ENCODE measurements at regions not wholly inside any gene's neighbourhood (a gene's known extent, or its start where the extent isn't known, plus 50 kb on each side); places are given as distances from the start of the nearest gene placed in this dataset.

DNA sequence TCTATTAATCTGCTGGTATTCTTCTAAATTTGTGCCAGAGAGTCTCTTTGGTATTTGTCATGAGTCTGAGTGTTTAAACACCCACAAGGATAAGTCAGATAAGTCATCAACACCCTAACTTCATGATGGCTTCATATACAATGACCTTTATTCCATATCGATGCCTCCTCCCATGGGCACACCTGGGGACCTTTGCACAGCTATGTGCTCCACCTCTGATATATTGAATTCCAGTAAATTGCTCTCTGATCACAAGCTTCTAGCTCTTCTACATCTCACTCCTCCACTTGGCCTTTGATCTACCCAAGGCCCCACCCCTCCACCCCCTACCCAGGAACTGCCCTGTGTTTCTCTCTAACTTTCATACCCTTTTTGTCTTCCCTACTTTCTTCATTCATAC is 102.7 kb upstream of the MIER3 start:
- H3K9me3 ChIP-seq (ENCODE audit: low read length): no peaks in the 10 kb centered on the region
- H3K27ac ChIP-seq (ENCODE audit: low read depth, low read length, poor library complexity, severe bottlenecking): no peak overlapping the region
- no peaks in the 10 kb centered on the region for H3K79me2 ChIP-seq (ENCODE audit: insufficient read depth, low read length)
- no peaks in the 10 kb centered on the region for H4K20me1 ChIP-seq (ENCODE audit: insufficient read depth, low read length)
- H3K9ac ChIP-seq (ENCODE audit: low read length): no peak overlapping the region
- H3K9me2 ChIP-seq (ENCODE audit: low read depth, low read length): no peaks in the 10 kb centered on the region
- TF ChIP-seq, protein P1, sequence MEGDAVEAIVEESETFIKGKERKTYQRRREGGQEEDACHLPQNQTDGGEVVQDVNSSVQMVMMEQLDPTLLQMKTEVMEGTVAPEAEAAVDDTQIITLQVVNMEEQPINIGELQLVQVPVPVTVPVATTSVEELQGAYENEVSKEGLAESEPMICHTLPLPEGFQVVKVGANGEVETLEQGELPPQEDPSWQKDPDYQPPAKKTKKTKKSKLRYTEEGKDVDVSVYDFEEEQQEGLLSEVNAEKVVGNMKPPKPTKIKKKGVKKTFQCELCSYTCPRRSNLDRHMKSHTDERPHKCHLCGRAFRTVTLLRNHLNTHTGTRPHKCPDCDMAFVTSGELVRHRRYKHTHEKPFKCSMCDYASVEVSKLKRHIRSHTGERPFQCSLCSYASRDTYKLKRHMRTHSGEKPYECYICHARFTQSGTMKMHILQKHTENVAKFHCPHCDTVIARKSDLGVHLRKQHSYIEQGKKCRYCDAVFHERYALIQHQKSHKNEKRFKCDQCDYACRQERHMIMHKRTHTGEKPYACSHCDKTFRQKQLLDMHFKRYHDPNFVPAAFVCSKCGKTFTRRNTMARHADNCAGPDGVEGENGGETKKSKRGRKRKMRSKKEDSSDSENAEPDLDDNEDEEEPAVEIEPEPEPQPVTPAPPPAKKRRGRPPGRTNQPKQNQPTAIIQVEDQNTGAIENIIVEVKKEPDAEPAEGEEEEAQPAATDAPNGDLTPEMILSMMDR (IDR thresholded peaks at IDR 0.05; ENCODE audit: low read length): no peak
- TF ChIP-seq EZH2 (IDR thresholded peaks at IDR 0.05; ENCODE audit: borderline replicate concordance, low read length): no peak
- no peaks in the 10 kb centered on the region for H3K27me3 ChIP-seq (ENCODE audit: insufficient read depth, low read length)
- H2AFZ ChIP-seq (ENCODE audit: low read length): no peak overlapping the region
- no peaks in the 10 kb centered on the region for H3K36me3 ChIP-seq (ENCODE audit: insufficient read depth, low read length)
- no peaks in the 10 kb centered on the region for H3K4me1 ChIP-seq (ENCODE audit: insufficient read depth, low read length, severe bottlenecking)
- H3K4me2 ChIP-seq (ENCODE audit: low read length): no peak overlapping the region
- no peak overlapping the region for H3K4me3 ChIP-seq (ENCODE audit: low read depth, low read length, poor library complexity, severe bottlenecking)
- no peaks in the 10 kb centered on the region for H3F3A ChIP-seq (ENCODE audit: insufficient read depth, low read length)

DNA sequence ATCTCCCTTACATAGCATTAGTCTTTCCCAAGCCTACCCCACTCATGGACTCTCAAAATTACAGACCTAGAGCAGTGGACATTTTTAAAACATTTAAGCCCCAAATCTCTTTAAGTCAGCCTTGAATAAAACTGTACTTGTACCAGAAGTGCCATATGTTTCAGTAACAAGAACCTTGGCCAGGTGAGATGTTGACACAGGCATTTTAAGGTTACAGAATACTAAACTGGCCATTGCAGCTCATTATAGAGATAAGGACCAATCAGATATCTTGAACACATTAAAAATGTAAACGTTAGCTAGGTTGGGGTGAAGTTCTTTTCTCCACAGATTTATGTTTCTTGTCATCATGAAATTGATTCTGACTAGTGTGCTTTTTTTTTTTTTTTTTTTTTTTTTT is 103.8 kb upstream of the MIER3 start:
- Histone ChIP-seq H3K9me2 (ENCODE audit: low read depth, low read length) (no peaks in the 10 kb centered on the region), H3K9me3 (ENCODE audit: low read length) (no peaks in the 10 kb centered on the region), H3F3A (ENCODE audit: insufficient read depth, low read length) (no peaks in the 10 kb centered on the region), H3K9ac (ENCODE audit: low read length) (no peak overlapping the region), H3K4me1 (ENCODE audit: insufficient read depth, low read length, severe bottlenecking) (no peaks in the 10 kb centered on the region), H3K79me2 (ENCODE audit: insufficient read depth, low read length) (no peaks in the 10 kb centered on the region), H3K27me3 (ENCODE audit: insufficient read depth, low read length) (no peaks in the 10 kb centered on the region), H3K27ac (ENCODE audit: low read depth, low read length, poor library complexity, severe bottlenecking) (no peak overlapping the region), H3K36me3 (ENCODE audit: insufficient read depth, low read length) (no peaks in the 10 kb centered on the region), H4K20me1 (ENCODE audit: insufficient read depth, low read length) (no peaks in the 10 kb centered on the region), H2AFZ (ENCODE audit: low read length) (no peak overlapping the region), H3K4me2 (ENCODE audit: low read length) (no peak overlapping the region), H3K4me3 (ENCODE audit: low read depth, low read length, poor library complexity, severe bottlenecking) (no peak overlapping the region)
- TF ChIP-seq EZH2 (IDR thresholded peaks at IDR 0.05; ENCODE audit: borderline replicate concordance, low read length): no peak
- TF ChIP-seq, protein P1 (IDR thresholded peaks at IDR 0.05; ENCODE audit: low read length): no peak

DNA sequence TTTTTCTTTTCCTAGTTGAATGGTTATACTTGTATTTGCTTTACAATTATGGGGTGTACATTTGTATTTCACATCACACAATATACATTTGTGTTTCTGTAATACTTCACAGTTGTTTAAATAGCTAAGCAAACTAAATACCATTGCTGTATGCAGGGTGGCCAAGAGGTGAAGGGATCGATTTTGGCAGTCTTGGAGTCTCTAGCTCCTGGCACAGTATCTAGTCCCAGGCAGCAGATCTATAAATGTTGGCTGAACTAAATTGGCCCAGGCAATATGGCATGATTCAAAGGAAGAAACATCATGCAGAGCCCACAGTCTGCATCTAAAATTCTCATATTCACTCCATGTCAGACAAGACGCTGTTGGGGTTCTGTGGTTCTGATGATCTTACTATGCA is 110.1 kb upstream of the GPBP1 start:
- Histone ChIP-seq H3K36me3 (ENCODE audit: insufficient read depth, low read length) (no peaks in the 10 kb centered on the region), H3K4me1 (ENCODE audit: insufficient read depth, low read length, severe bottlenecking) (no peaks in the 10 kb centered on the region), H3K9me2 (ENCODE audit: low read depth, low read length) (no peaks in the 10 kb centered on the region), H3F3A (ENCODE audit: insufficient read depth, low read length) (no peaks in the 10 kb centered on the region), H3K9ac (ENCODE audit: low read length) (no peak overlapping the region), H3K9me3 (ENCODE audit: low read length) (no peaks in the 10 kb centered on the region), H2AFZ (ENCODE audit: low read length) (no peak overlapping the region), H3K4me3 (ENCODE audit: low read depth, low read length, poor library complexity, severe bottlenecking) (no peak overlapping the region), H3K27ac (ENCODE audit: low read depth, low read length, poor library complexity, severe bottlenecking) (no peak overlapping the region), H3K27me3 (ENCODE audit: insufficient read depth, low read length) (no peaks in the 10 kb centered on the region), H3K79me2 (ENCODE audit: insufficient read depth, low read length) (no peaks in the 10 kb centered on the region), H4K20me1 (ENCODE audit: insufficient read depth, low read length) (no peaks in the 10 kb centered on the region), H3K4me2 (ENCODE audit: low read length) (no peak overlapping the region)
- TF ChIP-seq, protein P1 (IDR thresholded peaks at IDR 0.05; ENCODE audit: low read length): no peak
